ENCODE measurements at regions not wholly inside any gene's neighbourhood (a gene's known extent, or its start where the extent isn't known, plus 50 kb on each side); places are given as distances from the start of the nearest gene placed in this dataset.
"Not testable (repeated sequence)": the region's sequence is repeated elsewhere in the genome, so short reads cannot be mapped to it uniquely, and the experiment has no call there.

DNA sequence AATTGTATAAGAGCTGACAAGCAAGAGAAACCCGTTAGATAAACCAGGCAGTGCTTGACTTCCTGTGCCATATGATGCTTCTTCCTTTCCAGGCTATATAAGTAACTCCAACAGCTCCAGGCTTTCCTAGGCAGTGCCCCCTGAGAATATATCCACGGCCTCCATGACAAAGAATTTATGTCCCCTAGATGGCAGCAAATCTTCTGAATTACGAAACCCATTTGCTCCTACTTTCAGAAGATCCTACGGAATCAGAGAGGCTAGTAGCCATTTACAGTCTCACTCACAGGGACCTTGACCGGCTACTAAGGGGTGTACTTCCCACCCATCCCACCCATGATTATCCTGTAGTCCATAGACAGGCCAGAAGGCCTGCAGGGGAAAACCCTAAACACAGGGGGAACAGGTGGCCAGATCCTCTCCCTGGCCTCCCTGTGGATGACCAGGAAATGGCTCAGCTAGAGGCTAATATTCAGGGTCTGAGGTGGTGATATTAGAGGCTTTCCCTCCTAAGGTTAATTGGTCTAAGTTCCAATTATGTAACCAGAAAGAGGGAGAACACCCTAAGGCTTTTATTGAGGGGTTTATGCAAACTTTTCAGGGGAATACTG is 77.2 kb upstream of the DCD start:
- peak; percentile 80 for DNase-seq (ENCODE audit: low read depth, low spot score)

DNA sequence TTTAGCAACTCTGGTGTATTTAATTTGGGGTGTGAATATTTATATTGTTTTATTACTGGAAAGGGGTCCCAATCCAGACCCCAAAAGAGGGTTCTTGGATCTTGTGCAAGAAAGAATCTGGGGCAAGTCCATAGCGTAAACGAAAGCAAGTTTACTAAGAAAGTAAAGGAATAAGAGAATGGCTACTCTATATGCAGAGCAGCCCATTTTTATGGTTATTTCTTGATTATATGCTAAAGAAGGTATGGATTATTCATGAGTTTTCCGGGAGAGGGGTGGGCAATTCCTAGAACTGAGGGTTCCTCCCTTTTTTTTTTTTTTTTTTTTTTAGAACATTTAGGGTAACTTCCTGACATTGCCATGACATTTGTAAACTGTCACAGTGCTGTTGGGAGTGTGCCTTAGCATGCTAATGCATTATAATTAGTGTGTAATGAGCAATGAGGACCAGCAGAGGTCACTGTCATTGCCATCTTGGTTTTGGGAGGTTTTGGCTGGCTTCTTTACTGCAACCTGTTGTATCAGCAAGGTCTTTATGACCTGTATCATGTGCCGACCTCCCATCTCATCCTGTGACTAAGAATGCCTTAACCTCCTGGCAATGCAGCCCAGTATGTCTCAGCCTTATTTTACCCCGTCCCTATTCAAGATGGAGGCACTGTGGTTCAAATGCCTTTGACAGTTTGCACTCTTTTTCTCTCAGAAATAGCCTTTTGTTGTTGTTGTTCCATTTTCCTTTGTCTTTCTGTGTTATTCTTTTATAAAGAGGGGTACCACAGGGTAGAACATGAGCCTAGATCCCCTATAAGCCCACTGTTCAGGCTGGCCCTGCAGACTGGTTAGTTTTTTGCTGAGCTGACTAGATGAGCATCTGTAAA is 75.5 kb upstream of the DCD start:
- Histone ChIP-seq H3K9me3 (ENCODE audit: low read depth, low read length) (no peaks in the 10 kb centered on the region), H3K4me3 (no peak overlapping the region), H3K27ac (peak overlapping the region; percentile 22; the same call in 1 of the 2 replicates), H3K9ac (ENCODE audit: insufficient read length) (no peak overlapping the region), H3K36me3 (ENCODE audit: insufficient read depth, low read length) (no peaks in the 10 kb centered on the region)
- DNase-seq (ENCODE audit: low read depth, low spot score), result no peak
- no peak for TF ChIP-seq POLR2AphosphoS5 (IDR thresholded peaks at IDR 0.05; ENCODE audit: borderline replicate concordance, low read depth, low read length)
- no peak for TF ChIP-seq FOXP2 (optimal IDR thresholded peaks at IDR 0.05; ENCODE audit: control extremely low read depth, extremely low read length, insufficient read depth)
- TF ChIP-seq EZH2 (IDR thresholded peaks at IDR 0.05), result no peak

More for the DNA sequence above, 77.2 kb upstream of the DCD start:
- H3K4me3 ChIP-seq, result no peak overlapping the region; the same call in 1 of the 2 replicates
- TF ChIP-seq POLR2AphosphoS5 (IDR thresholded peaks at IDR 0.05; ENCODE audit: borderline replicate concordance, low read depth, low read length) (peak; percentile 14; the same call in 1 of the 2 replicates), FOXP2 (optimal IDR thresholded peaks at IDR 0.05; ENCODE audit: control extremely low read depth, extremely low read length, insufficient read depth) (no peak), EZH2 (IDR thresholded peaks at IDR 0.05) (no peak)
- peak overlapping the region; percentile 78 for H3K27ac ChIP-seq
- no peaks in the 10 kb centered on the region for H3K36me3 ChIP-seq (ENCODE audit: insufficient read depth, low read length)
- no peaks in the 10 kb centered on the region for H3K9me3 ChIP-seq (ENCODE audit: low read depth, low read length)
- peak overlapping the region; percentile 10 for H3K9ac ChIP-seq (ENCODE audit: insufficient read length)

GRCh38 chr12:54721312-54721711 is 73.1 kb upstream of the DCD start:
- TF ChIP-seq FOXP2 (optimal IDR thresholded peaks at IDR 0.05; ENCODE audit: control extremely low read depth, extremely low read length, insufficient read depth), result no peak
- TF ChIP-seq EZH2 (IDR thresholded peaks at IDR 0.05), result no peak
- H3K9me3 ChIP-seq (ENCODE audit: low read depth, low read length), result no peaks in the 10 kb centered on the region
- DNase-seq (ENCODE audit: low read depth, low spot score), result no peak

GRCh38 chr12:54719691-54720090 is 71.5 kb upstream of the DCD start:
- TF ChIP-seq EZH2 (IDR thresholded peaks at IDR 0.05), result no peak
- no peak for TF ChIP-seq POLR2AphosphoS5 (IDR thresholded peaks at IDR 0.05; ENCODE audit: borderline replicate concordance, low read depth, low read length)
- TF ChIP-seq FOXP2 (optimal IDR thresholded peaks at IDR 0.05; ENCODE audit: control extremely low read depth, extremely low read length, insufficient read depth), result no peak
- DNase-seq (ENCODE audit: low read depth, low spot score), result no peak
- no peak overlapping the region for H3K4me3 ChIP-seq
- H3K9me3 ChIP-seq (ENCODE audit: low read depth, low read length), result no peaks in the 10 kb centered on the region
- no peaks in the 10 kb centered on the region for H3K36me3 ChIP-seq (ENCODE audit: insufficient read depth, low read length)
- no peak overlapping the region for H3K27ac ChIP-seq
- H3K9ac ChIP-seq (ENCODE audit: insufficient read length), result no peak overlapping the region

More at GRCh38 chr12:54721312-54721711, 73.1 kb upstream of the DCD start:
- no peak overlapping the region for H3K27ac ChIP-seq
- no peak overlapping the region for H3K9ac ChIP-seq (ENCODE audit: insufficient read length)
- no peak overlapping the region for H3K4me3 ChIP-seq
- no peaks in the 10 kb centered on the region for H3K36me3 ChIP-seq (ENCODE audit: insufficient read depth, low read length)

- no peak for DNase-seq (ENCODE audit: low read depth, low spot score)
- TF ChIP-seq FOXP2 (optimal IDR thresholded peaks at IDR 0.05; ENCODE audit: control extremely low read depth, extremely low read length, insufficient read depth), result no peak
- no peak for TF ChIP-seq POLR2AphosphoS5 (IDR thresholded peaks at IDR 0.05; ENCODE audit: borderline replicate concordance, low read depth, low read length)
- TF ChIP-seq EZH2 (IDR thresholded peaks at IDR 0.05), result no peak
- no peak overlapping the region for H3K4me3 ChIP-seq
- no peaks in the 10 kb centered on the region for H3K9me3 ChIP-seq (ENCODE audit: low read depth, low read length)
- no peaks in the 10 kb centered on the region for H3K36me3 ChIP-seq (ENCODE audit: insufficient read depth, low read length)
- no peak overlapping the region for H3K9ac ChIP-seq (ENCODE audit: insufficient read length)
- no peak overlapping the region for H3K27ac ChIP-seq
These were observed 68.1 kb upstream of the DCD start for GRCh38 chr12:54716261-54716660.

- DNase-seq (ENCODE audit: low read depth, low spot score), result not testable (repeated sequence)
These were observed 65.7 kb upstream of the DCD start for GRCh38 chr12:54713876-54714275.

GRCh38 chr12:54711669-54712068 is 63.5 kb upstream of the DCD start:
- no peaks in the 10 kb centered on the region for H3K36me3 ChIP-seq (ENCODE audit: insufficient read depth, low read length)
- H3K9ac ChIP-seq (ENCODE audit: insufficient read length), result no peak overlapping the region
- H3K4me3 ChIP-seq, result no peak overlapping the region
- no peak overlapping the region for H3K27ac ChIP-seq
- no peak for DNase-seq (ENCODE audit: low read depth, low spot score)
- no peak for TF ChIP-seq EZH2 (IDR thresholded peaks at IDR 0.05)
- TF ChIP-seq FOXP2 (optimal IDR thresholded peaks at IDR 0.05; ENCODE audit: control extremely low read depth, extremely low read length, insufficient read depth), result no peak
- TF ChIP-seq POLR2AphosphoS5 (IDR thresholded peaks at IDR 0.05; ENCODE audit: borderline replicate concordance, low read depth, low read length), result no peak
- H3K9me3 ChIP-seq (ENCODE audit: low read depth, low read length), result no peaks in the 10 kb centered on the region

More at GRCh38 chr12:54713876-54714275, 65.7 kb upstream of the DCD start:
- H3K4me3 ChIP-seq; H3K36me3 ChIP-seq (ENCODE audit: insufficient read depth, low read length); H3K9ac ChIP-seq (ENCODE audit: insufficient read length); H3K9me3 ChIP-seq (ENCODE audit: low read depth, low read length); H3K27ac ChIP-seq: not testable (repeated sequence)

DNA sequence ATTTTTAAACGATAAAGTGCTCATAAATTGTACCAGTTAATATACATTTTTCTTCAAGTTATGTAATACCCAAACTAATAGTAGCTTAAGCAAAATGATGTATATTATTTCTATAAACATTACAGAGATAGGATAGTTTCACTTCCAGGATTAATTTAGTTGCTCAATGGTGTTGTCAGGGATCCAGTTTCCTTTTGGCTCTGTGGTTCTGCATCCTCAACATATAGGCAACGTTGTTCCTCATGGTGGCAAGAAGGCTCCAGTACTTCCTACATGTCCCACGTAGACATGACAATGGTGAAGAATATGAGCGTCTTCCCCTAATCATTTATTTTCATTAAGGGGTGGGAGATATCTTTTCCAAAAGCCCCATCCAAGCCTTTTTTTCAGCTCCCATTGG is 60.7 kb upstream of the DCD start:
- no peak for DNase-seq (ENCODE audit: low read depth, low spot score)
- Histone ChIP-seq H3K27ac (no peak overlapping the region), H3K9me3 (ENCODE audit: low read depth, low read length) (no peaks in the 10 kb centered on the region), H3K9ac (ENCODE audit: insufficient read length) (no peak overlapping the region), H3K36me3 (ENCODE audit: insufficient read depth, low read length) (no peaks in the 10 kb centered on the region), H3K4me3 (no peak overlapping the region)
- no peak for TF ChIP-seq FOXP2 (optimal IDR thresholded peaks at IDR 0.05; ENCODE audit: control extremely low read depth, extremely low read length, insufficient read depth)
- TF ChIP-seq EZH2 (IDR thresholded peaks at IDR 0.05), result no peak
- no peak for TF ChIP-seq POLR2AphosphoS5 (IDR thresholded peaks at IDR 0.05; ENCODE audit: borderline replicate concordance, low read depth, low read length)

Data from SK-N-MC (cell line).